ENCODE measurements at regions not wholly inside any gene's neighbourhood (a gene's known extent, or its start where the extent isn't known, plus 50 kb on each side); places are given as distances from the start of the nearest gene placed in this dataset.

DNA sequence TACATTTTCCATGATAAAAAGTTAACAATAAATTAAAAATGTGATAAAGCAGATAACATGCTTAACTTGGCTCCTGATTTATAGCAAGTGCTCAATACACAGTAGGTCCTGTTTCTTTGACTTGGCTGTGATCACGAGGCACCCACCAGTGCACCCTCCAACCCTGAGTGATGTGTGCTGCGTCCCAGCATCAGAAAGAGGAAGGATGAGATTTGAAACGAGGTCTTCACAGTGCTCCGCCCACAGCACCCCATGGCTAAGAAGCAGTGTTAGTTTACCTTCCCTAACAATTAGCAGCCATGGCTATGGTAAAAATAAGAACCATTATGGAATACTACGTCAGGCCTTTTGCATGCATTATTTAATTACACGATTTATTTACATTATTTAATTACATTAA is 292.0 kb upstream of the ZMIZ1 start:
- Histone ChIP-seq H3K4me1 (peaks cover 22% of the 10 kb centered on the region), H3K27me3 (ENCODE audit: insufficient read depth in 3 of 3, low read length in 2 of 3) (no peaks in the 10 kb centered on the region), H3K4me3 (no peak overlapping the region), H3K9me3 (no peaks in the 10 kb centered on the region), H3K36me3 (ENCODE audit: insufficient read depth in 1 of 2, low read depth in 1 of 2) (no peaks in the 10 kb centered on the region), H3K27ac (no peak overlapping the region)
- DNase-seq (no peak), ATAC-seq (no peak)
- intact Hi-C loops (cut with DNase I), result no loop called here
- TF ChIP-seq, protein P1, sequence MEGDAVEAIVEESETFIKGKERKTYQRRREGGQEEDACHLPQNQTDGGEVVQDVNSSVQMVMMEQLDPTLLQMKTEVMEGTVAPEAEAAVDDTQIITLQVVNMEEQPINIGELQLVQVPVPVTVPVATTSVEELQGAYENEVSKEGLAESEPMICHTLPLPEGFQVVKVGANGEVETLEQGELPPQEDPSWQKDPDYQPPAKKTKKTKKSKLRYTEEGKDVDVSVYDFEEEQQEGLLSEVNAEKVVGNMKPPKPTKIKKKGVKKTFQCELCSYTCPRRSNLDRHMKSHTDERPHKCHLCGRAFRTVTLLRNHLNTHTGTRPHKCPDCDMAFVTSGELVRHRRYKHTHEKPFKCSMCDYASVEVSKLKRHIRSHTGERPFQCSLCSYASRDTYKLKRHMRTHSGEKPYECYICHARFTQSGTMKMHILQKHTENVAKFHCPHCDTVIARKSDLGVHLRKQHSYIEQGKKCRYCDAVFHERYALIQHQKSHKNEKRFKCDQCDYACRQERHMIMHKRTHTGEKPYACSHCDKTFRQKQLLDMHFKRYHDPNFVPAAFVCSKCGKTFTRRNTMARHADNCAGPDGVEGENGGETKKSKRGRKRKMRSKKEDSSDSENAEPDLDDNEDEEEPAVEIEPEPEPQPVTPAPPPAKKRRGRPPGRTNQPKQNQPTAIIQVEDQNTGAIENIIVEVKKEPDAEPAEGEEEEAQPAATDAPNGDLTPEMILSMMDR (IDR thresholded peaks at IDR 0.05), result no peak
- 64 to 85% (median 65%) methylated on average over 6 of the region's 6 CpGs for WGBS, 3 donors

DNA sequence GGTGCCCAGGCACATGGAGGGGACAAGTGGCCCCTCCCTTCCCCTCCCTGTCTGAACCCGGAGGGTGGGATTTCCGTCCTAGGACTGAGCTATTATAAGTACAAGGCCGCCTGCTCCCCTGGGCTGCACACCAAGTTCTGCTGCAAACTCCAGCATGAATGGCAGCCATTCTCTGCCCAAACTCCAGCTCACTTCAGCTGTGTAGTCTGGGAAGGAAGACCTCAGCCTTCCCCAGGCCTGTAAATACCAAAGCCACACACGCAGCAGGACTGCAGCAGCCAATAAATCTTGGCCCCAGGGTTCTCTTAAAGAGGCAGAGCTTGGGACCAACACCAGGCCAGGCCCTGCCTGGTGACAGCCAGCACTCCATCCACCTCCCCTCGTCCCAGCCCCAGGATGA is 291.3 kb upstream of the ZMIZ1 start:
- Histone ChIP-seq H3K4me3 (no peak overlapping the region), H3K4me1 (peaks cover 22% of the 10 kb centered on the region), H3K36me3 (ENCODE audit: insufficient read depth in 1 of 2, low read depth in 1 of 2) (no peaks in the 10 kb centered on the region), H3K27me3 (ENCODE audit: insufficient read depth in 3 of 3, low read length in 2 of 3) (no peaks in the 10 kb centered on the region), H3K27ac (peak overlapping the region; percentile 43), H3K9me3 (no peaks in the 10 kb centered on the region)
- intact Hi-C loops (cut with DNase I), result no loop called here
- peak; percentile 42 to 77 for DNase-seq
- peak; percentile 53 to 82 (median 74) for ATAC-seq
- WGBS, 3 donors, result 8 to 14% (median 11%) methylated on average over 5 of the region's 5 CpGs
- TF ChIP-seq, protein P1 (IDR thresholded peaks at IDR 0.05), result no peak

DNA sequence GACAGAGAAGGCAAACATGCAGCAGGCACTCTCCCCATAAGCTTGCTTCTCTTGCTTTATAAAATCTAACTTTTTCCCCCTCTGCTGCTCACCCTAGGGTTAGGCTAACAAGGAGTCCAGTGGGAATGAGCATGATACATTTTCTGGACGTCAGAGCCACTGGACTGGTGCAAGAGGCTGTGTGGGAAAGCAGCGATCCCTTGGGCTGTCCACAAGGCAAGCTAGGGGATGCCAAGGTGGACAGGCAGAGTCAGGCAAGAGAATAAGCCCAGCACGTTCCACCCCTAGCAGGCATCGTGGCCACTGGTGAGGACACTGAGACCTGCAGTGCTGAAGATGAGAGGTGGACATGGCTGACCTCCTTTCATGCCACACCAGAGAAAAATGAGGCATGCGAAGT is 290.9 kb upstream of the ZMIZ1 start:
- peak; percentile 38 to 70 for DNase-seq
- H3K36me3 ChIP-seq (ENCODE audit: insufficient read depth in 1 of 2, low read depth in 1 of 2), result no peaks in the 10 kb centered on the region
- intact Hi-C loops (cut with DNase I), result no loop called here
- H3K9me3 ChIP-seq, result no peaks in the 10 kb centered on the region
- WGBS, 3 donors, result 38 to 61% (median 40%) methylated on average over 5 of the region's 5 CpGs
- peak overlapping the region; percentile 43 for H3K27ac ChIP-seq
- H3K4me1 ChIP-seq, result peaks cover 22% of the 10 kb centered on the region
- ATAC-seq, result peak in 3 of 4 donors; percentile 28 to 47 (median 41)
- no peak overlapping the region for H3K4me3 ChIP-seq
- H3K27me3 ChIP-seq (ENCODE audit: insufficient read depth in 3 of 3, low read length in 2 of 3), result no peaks in the 10 kb centered on the region
- TF ChIP-seq, protein P1 (IDR thresholded peaks at IDR 0.05), result no peak

DNA sequence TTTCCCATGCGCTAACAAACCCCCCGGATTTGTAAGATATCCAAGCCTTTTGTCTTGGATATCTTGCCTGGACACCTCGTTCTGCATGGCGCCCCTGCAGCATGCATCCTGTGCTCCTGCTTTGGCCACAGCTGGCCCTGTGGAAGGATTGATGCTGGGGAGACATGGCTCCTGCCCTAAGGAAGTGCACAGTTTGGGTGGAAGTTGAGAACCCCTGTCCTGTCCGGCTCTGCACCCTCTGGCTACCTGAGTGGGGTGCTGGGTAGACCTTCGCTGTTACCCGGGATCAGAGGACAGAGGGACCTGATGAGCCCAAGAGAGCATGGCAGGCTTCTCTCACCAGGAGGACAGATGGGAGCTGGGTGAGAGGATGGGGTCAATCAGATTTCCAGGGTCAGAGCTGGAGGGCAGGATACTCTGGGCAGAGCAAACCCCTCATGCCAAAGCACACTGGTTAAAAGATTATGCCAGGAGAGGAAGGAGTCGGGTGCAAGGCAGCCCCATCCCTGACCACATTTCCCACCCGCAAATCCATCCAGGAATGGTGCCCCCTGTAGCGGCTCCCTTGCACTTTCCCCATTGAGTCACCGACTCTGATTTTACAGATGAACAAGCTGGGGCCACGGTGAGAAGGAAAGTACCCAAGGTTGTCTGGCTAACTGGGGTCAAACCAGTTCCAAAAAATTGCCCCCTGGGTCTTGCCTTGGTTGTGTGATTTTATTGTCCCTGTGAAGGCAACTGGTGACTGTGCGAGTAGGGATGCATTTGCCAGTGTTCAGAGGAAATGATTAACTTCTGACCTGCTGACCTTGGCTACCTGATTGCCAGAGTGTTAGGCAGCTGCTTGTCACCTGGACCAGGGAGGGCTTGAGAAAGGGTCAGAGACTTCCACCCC is 290.1 kb upstream of the ZMIZ1 start:
- intact Hi-C loops (cut with DNase I), result no loop called here
- peaks cover 22% of the 10 kb centered on the region for H3K4me1 ChIP-seq
- no peak for DNase-seq
- WGBS, 3 donors, result 73 to 83% (median 76%) methylated on average over 13 of the region's 13 CpGs
- no peak for ATAC-seq
- no peak overlapping the region for H3K4me3 ChIP-seq
- H3K27ac ChIP-seq, result no peak overlapping the region
- H3K9me3 ChIP-seq, result no peaks in the 10 kb centered on the region
- no peaks in the 10 kb centered on the region for H3K27me3 ChIP-seq (ENCODE audit: insufficient read depth in 3 of 3, low read length in 2 of 3)
- no peaks in the 10 kb centered on the region for H3K36me3 ChIP-seq (ENCODE audit: insufficient read depth in 1 of 2, low read depth in 1 of 2)
- TF ChIP-seq, protein P1 (IDR thresholded peaks at IDR 0.05), result no peak
